ENCODE measurements at regions not wholly inside any gene's neighbourhood (a gene's known extent, or its start where the extent isn't known, plus 50 kb on each side); places are given as distances from the start of the nearest gene placed in this dataset.

DNA sequence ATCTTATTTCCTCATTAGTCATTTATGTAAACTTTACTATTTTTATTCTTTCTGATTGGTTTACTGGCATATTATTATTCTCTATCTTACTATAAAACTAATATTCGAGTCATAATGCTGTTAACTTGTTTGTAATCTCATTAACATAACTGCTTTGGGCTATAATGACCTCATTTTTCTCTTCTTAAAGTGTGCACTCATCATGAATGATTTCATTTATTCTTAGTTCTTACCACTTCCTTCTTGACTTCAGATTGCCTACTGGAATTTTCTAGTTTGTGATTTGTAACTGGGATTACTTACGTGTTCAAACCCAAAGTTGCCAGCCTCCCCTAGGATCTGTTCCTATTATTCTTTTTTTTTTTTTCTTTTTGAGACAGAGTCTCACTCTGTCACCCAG, 91.8 kb upstream of the TNFAIP3 start:
- H3K4me1 Mint-ChIP-seq, result no peaks in the 10 kb centered on the region
- H3K4me3 Mint-ChIP-seq, result no peak overlapping the region
- H3K36me3 Mint-ChIP-seq (ENCODE audit: low read depth), result no peaks in the 10 kb centered on the region
- no peak overlapping the region for H3K27ac Mint-ChIP-seq
- no peak for ATAC-seq (replicated peaks)
- H3K27me3 Mint-ChIP-seq, result no peaks in the 10 kb centered on the region
- peaks cover 4% of the 10 kb centered on the region for H3K9me3 Mint-ChIP-seq

DNA sequence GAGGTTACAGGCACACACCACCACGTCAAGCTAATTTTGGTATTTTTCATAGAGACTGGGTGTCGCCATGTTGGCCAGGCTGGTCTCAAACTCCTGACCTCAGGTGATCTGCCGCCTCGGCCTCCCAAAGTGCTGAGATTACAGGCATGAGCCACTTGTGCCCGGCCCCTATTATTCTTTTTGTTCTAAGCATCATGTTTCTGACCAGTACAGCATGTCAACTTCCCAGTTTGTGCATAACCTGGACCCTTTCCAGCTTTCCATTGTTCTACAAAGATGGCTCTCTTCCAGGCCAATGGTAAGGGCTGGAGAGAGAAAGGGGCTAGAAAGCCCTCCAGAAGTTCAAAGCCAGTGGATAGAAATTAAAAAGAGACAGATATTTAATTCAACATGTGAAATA, 91.3 kb upstream of the TNFAIP3 start:
- Mint-ChIP-seq H3K27me3 (no peaks in the 10 kb centered on the region), H3K36me3 (ENCODE audit: low read depth) (no peaks in the 10 kb centered on the region), H3K4me3 (no peak overlapping the region), H3K9me3 (peaks cover 4% of the 10 kb centered on the region), H3K4me1 (no peaks in the 10 kb centered on the region), H3K27ac (no peak overlapping the region)
- ATAC-seq (replicated peaks), result no peak

GRCh38 chr6:137776256-137776655, 90.8 kb upstream of the TNFAIP3 start:
- no peak for ATAC-seq (replicated peaks)
- no peaks in the 10 kb centered on the region for H3K36me3 Mint-ChIP-seq (ENCODE audit: low read depth)
- H3K27me3 Mint-ChIP-seq, result no peaks in the 10 kb centered on the region
- peaks cover 4% of the 10 kb centered on the region for H3K9me3 Mint-ChIP-seq
- H3K27ac Mint-ChIP-seq, result no peak overlapping the region
- no peak overlapping the region for H3K4me3 Mint-ChIP-seq
- no peaks in the 10 kb centered on the region for H3K4me1 Mint-ChIP-seq

- H3K36me3 Mint-ChIP-seq (ENCODE audit: low read depth), result no peaks in the 10 kb centered on the region
- H3K4me3 Mint-ChIP-seq, result no peak overlapping the region
- H3K27ac Mint-ChIP-seq, result no peak overlapping the region
- no peak for ATAC-seq (replicated peaks)
- no peaks in the 10 kb centered on the region for H3K27me3 Mint-ChIP-seq
- peaks cover 4% of the 10 kb centered on the region for H3K9me3 Mint-ChIP-seq
- no peaks in the 10 kb centered on the region for H3K4me1 Mint-ChIP-seq
Observed at GRCh38 chr6:137776786-137777686, 90.0 kb upstream of the TNFAIP3 start.

- H3K27me3 Mint-ChIP-seq, result no peaks in the 10 kb centered on the region
- no peak for ATAC-seq (replicated peaks)
- H3K4me1 Mint-ChIP-seq, result no peaks in the 10 kb centered on the region
- H3K27ac Mint-ChIP-seq, result no peak overlapping the region
- no peaks in the 10 kb centered on the region for H3K9me3 Mint-ChIP-seq
- no peaks in the 10 kb centered on the region for H3K36me3 Mint-ChIP-seq (ENCODE audit: low read depth)
- H3K4me3 Mint-ChIP-seq, result no peak overlapping the region
Observed at GRCh38 chr6:137777687-137778075, 89.4 kb upstream of the TNFAIP3 start.

DNA sequence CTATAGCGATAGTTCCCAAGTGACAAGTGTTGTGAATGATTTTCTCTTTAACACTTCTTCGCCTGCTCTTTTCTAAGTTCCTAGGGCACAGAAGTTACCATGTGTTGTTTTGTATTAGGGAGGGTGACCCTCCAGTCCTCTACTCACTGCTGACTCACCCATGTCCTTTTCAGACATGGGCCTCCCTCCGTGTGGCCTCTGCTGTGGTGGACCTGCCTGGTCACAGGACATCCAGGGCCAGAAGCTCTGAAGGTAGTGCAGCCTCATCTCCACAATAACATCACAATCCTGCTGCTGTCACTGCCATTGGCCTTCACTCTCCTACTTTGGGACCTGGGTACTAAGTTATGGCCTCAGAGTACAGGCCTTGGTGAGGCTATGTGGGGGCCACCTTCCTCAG, 87.1 kb upstream of the TNFAIP3 start:
- H3K27ac Mint-ChIP-seq, result no peak overlapping the region
- no peaks in the 10 kb centered on the region for H3K36me3 Mint-ChIP-seq (ENCODE audit: low read depth)
- H3K9me3 Mint-ChIP-seq, result no peaks in the 10 kb centered on the region

GRCh38 chr6:137780447-137781034, 86.5 kb upstream of the TNFAIP3 start:
- H3K4me1 Mint-ChIP-seq, result no peaks in the 10 kb centered on the region
- H3K4me3 Mint-ChIP-seq, result no peak overlapping the region
- ATAC-seq (replicated peaks), result no peak
- no peaks in the 10 kb centered on the region for H3K36me3 Mint-ChIP-seq (ENCODE audit: low read depth)
- H3K9me3 Mint-ChIP-seq, result no peaks in the 10 kb centered on the region
- H3K27ac Mint-ChIP-seq, result peak overlapping the region; percentile 31
- no peaks in the 10 kb centered on the region for H3K27me3 Mint-ChIP-seq

More for the DNA sequence above, 87.1 kb upstream of the TNFAIP3 start:
- Mint-ChIP-seq H3K4me3 (no peak overlapping the region), H3K4me1 (no peaks in the 10 kb centered on the region), H3K27me3 (no peaks in the 10 kb centered on the region)
- ATAC-seq (replicated peaks), result no peak

- no peak overlapping the region for H3K27ac Mint-ChIP-seq
Observed at GRCh38 chr6:137781639-137782038, 85.4 kb upstream of the TNFAIP3 start.

GRCh38 chr6:137782166-137783039, 84.7 kb upstream of the TNFAIP3 start:
- H3K4me1 Mint-ChIP-seq, result no peaks in the 10 kb centered on the region
- no peak for ATAC-seq (replicated peaks)
- no peaks in the 10 kb centered on the region for H3K9me3 Mint-ChIP-seq

More at GRCh38 chr6:137781639-137782038, 85.4 kb upstream of the TNFAIP3 start:
- Mint-ChIP-seq H3K4me1 (no peaks in the 10 kb centered on the region), H3K9me3 (no peaks in the 10 kb centered on the region), H3K36me3 (ENCODE audit: low read depth) (no peaks in the 10 kb centered on the region), H3K4me3 (no peak overlapping the region), H3K27me3 (no peaks in the 10 kb centered on the region)
- ATAC-seq (replicated peaks), result no peak

DNA sequence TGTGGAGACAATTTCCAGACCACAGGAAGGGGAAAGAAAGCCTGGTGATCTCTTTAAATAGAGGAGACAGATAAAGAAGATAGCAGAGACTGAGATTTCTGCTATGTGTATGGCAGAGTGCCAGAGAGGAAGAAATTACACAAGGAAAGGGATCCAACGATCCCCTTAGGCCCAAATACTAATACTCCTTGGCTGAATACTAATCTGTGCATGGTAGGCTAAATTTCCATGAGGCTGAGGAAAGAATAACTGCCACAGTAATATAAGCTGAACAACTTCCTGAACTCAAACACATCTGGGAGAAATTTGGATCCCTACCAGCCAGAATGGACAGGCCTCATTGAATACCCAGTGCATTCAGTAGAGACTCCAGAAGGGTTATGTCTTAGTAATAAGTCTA, 83.3 kb upstream of the TNFAIP3 start:
- Mint-ChIP-seq H3K4me3 (no peak overlapping the region), H3K36me3 (ENCODE audit: low read depth) (no peaks in the 10 kb centered on the region), H3K9me3 (no peaks in the 10 kb centered on the region), H3K27me3 (no peaks in the 10 kb centered on the region), H3K27ac (no peak overlapping the region), H3K4me1 (peaks cover 4% of the 10 kb centered on the region)
- no peak for ATAC-seq (replicated peaks)

More at GRCh38 chr6:137782166-137783039, 84.7 kb upstream of the TNFAIP3 start:
- no peak overlapping the region for H3K27ac Mint-ChIP-seq
- no peak overlapping the region for H3K4me3 Mint-ChIP-seq
- no peaks in the 10 kb centered on the region for H3K27me3 Mint-ChIP-seq
- H3K36me3 Mint-ChIP-seq (ENCODE audit: low read depth), result no peaks in the 10 kb centered on the region

GRCh38 chr6:137784583-137784982, 82.5 kb upstream of the TNFAIP3 start:
- peaks cover 5% of the 10 kb centered on the region for H3K4me1 Mint-ChIP-seq
- no peaks in the 10 kb centered on the region for H3K9me3 Mint-ChIP-seq
- H3K36me3 Mint-ChIP-seq (ENCODE audit: low read depth), result no peaks in the 10 kb centered on the region
- no peaks in the 10 kb centered on the region for H3K27me3 Mint-ChIP-seq
- no peak overlapping the region for H3K27ac Mint-ChIP-seq
- H3K4me3 Mint-ChIP-seq, result no peak overlapping the region
- no peak for ATAC-seq (replicated peaks)

DNA sequence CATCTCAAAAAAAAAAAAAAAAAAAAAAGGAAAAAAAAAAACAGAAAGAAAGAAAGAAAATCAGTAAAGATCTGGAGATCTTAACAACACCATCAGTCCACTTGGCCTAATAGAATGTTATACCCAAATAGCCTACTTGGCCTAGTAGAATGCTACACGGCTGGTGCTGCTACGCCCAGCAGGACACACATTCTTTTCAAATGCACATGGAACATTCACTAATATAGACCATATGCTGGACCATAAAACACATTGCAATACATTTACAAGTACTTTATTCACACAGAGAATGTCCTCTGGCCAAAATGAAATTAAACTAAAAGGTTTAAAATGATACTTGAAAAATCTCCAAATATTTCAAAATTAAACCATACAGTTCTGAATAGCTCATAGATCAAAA, 80.0 kb upstream of the TNFAIP3 start:
- H3K27me3 Mint-ChIP-seq, result no peaks in the 10 kb centered on the region
- H3K4me1 Mint-ChIP-seq, result peaks cover 30% of the 10 kb centered on the region
- H3K4me3 Mint-ChIP-seq, result no peak overlapping the region
- no peak for ATAC-seq (replicated peaks)
- H3K9me3 Mint-ChIP-seq, result no peaks in the 10 kb centered on the region
- H3K36me3 Mint-ChIP-seq (ENCODE audit: low read depth), result no peaks in the 10 kb centered on the region
- H3K27ac Mint-ChIP-seq, result no peak overlapping the region

GRCh38 chr6:137788248-137788647, 78.8 kb upstream of the TNFAIP3 start:
- no peak for ATAC-seq (replicated peaks)
- Mint-ChIP-seq H3K9me3 (no peaks in the 10 kb centered on the region), H3K36me3 (ENCODE audit: low read depth) (no peaks in the 10 kb centered on the region), H3K4me3 (no peak overlapping the region), H3K27me3 (no peaks in the 10 kb centered on the region), H3K27ac (no peak overlapping the region), H3K4me1 (peaks cover 31% of the 10 kb centered on the region)

- H3K36me3 Mint-ChIP-seq (ENCODE audit: low read depth), result no peaks in the 10 kb centered on the region
- H3K9me3 Mint-ChIP-seq, result no peaks in the 10 kb centered on the region
- H3K4me1 Mint-ChIP-seq, result peaks cover 55% of the 10 kb centered on the region
- H3K4me3 Mint-ChIP-seq, result peak overlapping the region; percentile 74
- H3K27me3 Mint-ChIP-seq, result no peaks in the 10 kb centered on the region
- ATAC-seq (replicated peaks), result peak; percentile 45
- peak overlapping the region; percentile 79 for H3K27ac Mint-ChIP-seq
Observed at GRCh38 chr6:137791281-137792159, 75.5 kb upstream of the TNFAIP3 start.
